AG10803 (cell line): ENCODE measurements at regions not wholly inside any gene's neighbourhood (a gene's known extent, or its start where the extent isn't known, plus 50 kb on each side); places are given as distances from the start of the nearest gene placed in this dataset.

Experiments
- DNase-seq: peaks from one replicate; pipeline ENCODE4 v3.0.0; 2010; ENCODE audit warnings: low read depth
- H3K4me3 ChIP-seq: 2 replicates; pipeline ENCODE4 v1.5.1; 2011; ENCODE audit warnings: mild to moderate bottlenecking, low read length, control low read depth
- TF ChIP-seq, protein P1 (sequence below): conservative IDR thresholded peaks from 2 replicates; pipeline ENCODE4 v1.5.1; 2011; ENCODE audit warnings: mild to moderate bottlenecking, low read length, control low read depth, inconsistent platforms

DNA sequence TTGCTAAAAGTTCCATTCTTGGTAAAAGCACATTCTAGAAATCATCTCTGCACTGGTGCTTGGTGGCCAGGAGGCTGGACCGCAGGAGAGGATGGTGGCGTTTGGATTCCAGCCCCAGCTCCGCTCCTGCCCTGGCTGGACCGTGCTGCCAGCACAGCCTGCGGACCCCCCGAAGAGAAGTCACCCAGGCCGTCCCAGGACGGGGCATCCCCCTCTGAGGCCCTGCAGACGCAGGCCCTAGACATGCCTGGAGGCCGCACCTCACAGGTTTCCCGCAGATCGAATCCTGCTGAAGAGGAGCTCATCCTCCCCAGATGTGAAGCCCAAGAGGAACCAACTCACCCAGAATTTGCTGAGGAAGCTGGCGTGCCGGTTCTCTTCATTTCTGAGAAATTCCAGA lies 159.0 kb downstream of the TEX29 start:
- H3K4me3 ChIP-seq, result no peak overlapping the region
- TF ChIP-seq, protein P1, sequence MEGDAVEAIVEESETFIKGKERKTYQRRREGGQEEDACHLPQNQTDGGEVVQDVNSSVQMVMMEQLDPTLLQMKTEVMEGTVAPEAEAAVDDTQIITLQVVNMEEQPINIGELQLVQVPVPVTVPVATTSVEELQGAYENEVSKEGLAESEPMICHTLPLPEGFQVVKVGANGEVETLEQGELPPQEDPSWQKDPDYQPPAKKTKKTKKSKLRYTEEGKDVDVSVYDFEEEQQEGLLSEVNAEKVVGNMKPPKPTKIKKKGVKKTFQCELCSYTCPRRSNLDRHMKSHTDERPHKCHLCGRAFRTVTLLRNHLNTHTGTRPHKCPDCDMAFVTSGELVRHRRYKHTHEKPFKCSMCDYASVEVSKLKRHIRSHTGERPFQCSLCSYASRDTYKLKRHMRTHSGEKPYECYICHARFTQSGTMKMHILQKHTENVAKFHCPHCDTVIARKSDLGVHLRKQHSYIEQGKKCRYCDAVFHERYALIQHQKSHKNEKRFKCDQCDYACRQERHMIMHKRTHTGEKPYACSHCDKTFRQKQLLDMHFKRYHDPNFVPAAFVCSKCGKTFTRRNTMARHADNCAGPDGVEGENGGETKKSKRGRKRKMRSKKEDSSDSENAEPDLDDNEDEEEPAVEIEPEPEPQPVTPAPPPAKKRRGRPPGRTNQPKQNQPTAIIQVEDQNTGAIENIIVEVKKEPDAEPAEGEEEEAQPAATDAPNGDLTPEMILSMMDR, result no peak
- DNase-seq, result no peak

DNA sequence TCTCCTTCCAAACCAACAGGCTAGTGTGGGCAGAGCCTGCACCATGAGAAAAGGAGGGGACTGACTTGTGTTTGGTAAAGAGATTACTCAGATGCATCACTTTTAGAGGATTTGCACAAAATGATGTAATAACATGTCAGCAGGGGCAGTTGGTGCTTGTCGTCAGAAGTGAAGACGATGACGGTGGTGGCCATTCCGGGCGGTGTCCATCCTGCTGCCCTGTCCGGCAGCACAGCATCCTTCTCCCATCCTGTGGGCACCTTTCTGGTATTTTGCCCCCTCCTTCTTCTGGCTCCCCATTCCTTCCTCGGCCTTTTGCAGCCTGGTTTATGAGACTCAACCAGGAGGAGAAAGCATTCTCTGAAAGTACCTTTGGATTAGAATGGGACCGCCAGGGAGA lies 160.1 kb downstream of the TEX29 start:
- TF ChIP-seq, protein P1, result no peak
- no peak for DNase-seq
- no peak overlapping the region for H3K4me3 ChIP-seq

DNA sequence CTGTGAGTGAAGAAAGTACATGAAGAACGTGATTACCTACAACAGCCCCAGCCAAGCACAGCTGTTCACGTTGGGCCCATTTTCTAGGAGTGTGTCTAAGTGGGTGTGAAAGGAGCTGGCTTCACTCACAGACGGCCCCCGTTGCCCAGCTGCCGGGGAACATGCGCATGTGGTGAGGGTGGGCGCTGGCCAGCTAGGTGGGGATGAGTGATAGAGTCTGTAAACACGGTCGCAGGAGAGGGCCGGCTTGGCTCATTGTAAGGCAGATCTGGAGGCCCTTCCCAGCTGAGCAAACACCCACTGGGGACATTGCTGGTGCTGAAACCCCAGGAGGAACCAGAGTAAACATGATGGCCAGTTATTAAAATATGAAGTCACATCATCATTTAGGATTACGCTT lies 160.5 kb downstream of the TEX29 start:
- TF ChIP-seq, protein P1, result no peak
- DNase-seq, result no peak

DNA sequence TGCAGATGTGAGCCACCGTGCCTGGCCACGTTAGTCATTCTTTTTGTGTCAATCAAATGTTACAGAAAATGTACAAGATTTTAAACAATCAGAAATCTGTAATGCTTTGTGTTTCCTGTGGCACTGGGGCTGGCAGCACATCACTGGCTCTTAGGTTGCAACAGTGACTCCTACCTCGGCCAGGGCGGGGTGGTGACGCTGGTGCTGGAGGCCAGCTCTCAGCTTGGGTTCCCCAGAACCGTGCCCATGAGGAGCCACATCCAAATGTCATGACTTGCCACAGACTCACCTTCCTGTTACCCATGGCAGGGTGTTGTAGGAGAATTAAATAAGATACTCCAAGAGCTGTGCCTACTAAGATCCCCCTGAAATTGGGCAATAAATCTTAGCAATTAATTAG lies 161.7 kb downstream of the TEX29 start:
- no peak overlapping the region for H3K4me3 ChIP-seq

More for the DNA sequence above, 160.5 kb downstream of the TEX29 start:
- H3K4me3 ChIP-seq, result no peak overlapping the region

DNA sequence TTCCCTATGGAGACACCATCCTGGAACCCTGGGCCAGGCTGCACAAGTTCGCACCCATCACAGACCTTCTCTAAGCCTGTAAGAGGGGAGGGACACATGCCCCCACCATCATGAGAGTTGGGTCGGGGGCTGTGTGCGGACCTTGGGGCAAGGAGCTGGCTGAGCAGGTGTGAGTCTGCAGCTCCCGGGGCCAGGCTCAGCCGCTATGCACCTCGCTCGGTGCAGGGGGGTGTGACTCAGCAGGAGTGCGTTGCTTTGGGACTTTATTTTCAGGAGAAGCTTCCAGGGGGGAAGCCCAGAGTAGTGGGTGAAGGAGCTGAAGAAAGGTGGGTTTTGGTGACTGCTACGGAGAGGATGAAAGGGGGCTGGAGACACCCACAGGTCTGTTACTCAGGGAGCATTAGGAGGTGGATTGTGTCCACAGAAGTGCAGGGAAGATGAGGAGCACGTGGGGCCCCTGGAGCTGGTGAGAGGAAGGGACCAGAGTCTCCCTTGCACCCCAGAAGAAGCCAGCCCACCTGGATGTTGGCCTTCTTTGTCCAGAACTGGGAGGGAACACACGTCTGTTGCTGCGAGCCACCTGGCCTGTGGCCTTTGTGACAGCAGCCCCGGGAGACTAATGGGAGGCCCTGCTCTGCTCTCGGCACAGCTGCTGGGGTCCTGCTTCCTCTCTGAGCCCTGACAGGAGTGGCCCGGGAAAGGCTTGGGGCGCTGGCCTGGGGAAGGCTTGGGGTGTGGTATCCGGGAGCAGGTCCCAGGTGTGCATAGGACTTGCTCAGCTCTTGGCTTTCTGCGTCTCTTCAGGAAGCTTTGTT lies 162.6 kb downstream of the TEX29 start:
- DNase-seq, result no peak
- no peak overlapping the region for H3K4me3 ChIP-seq
- TF ChIP-seq, protein P1, result no peak

More for the DNA sequence above, 161.7 kb downstream of the TEX29 start:
- TF ChIP-seq, protein P1, result no peak
- no peak for DNase-seq

DNA sequence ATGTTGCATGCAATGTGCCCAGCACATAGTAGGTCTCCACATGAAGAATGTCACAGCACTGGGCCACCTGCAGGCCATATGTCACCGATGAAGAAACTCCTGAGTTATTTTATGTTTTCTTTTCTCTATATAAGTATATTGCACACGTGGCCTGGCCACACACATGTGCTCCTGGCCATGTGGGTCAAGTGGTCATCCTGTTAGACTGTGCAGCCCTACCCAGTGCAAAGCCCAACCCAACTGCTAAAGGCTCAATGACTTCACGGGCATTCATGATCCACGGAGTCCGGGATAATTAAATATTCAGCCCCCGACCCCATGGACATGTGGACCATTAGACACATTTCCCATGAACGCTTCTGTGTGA lies 163.2 kb downstream of the TEX29 start:
- no peak for DNase-seq
- no peak overlapping the region for H3K4me3 ChIP-seq
- TF ChIP-seq, protein P1, result no peak

DNA sequence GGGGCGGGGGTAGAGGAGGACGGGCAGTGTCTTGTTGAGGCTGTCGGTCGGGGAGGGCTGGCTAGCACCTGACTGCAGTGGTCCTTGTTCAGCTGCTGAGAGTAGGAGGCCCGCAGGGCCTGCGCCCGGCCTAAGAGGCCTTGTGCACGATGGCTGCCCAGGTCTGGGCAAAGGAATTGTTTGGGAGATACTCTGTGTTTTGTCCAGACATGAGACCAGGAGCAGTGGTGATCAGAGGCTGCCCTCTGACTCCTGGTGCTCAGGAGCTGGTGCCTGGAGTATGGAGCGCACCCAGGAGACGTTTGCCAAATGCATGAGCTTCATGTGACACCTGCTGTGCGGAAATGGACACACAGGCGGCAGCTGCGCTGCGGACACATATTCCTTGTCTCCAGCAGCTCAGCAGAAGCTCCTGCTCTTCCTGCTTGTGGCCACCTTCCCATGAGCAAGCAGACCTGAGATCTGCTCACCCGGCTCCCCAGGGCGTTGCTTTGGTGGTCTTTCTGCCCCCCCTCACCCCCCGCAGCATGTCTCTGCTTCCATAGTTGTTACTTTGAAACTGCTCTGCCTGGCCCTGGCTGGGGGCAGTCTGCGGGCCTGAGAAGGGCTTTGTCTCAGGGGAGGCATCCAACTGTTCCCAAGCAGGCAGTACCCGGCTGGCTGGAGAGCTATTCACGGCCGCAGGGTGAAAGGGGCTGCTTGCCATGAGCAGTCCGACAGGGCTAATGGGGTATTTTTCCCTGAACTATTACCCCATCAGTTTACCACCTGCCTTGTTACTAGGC lies 163.9 kb downstream of the TEX29 start:
- DNase-seq, result no peak
- H3K4me3 ChIP-seq, result no peak overlapping the region
- TF ChIP-seq, protein P1, result no peak
